ENCODE measurements at regions not wholly inside any gene's neighbourhood (a gene's known extent, or its start where the extent isn't known, plus 50 kb on each side); places are given as distances from the start of the nearest gene placed in this dataset.
"Not testable (repeated sequence)": the region's sequence is repeated elsewhere in the genome, so short reads cannot be mapped to it uniquely, and the experiment has no call there.

DNA sequence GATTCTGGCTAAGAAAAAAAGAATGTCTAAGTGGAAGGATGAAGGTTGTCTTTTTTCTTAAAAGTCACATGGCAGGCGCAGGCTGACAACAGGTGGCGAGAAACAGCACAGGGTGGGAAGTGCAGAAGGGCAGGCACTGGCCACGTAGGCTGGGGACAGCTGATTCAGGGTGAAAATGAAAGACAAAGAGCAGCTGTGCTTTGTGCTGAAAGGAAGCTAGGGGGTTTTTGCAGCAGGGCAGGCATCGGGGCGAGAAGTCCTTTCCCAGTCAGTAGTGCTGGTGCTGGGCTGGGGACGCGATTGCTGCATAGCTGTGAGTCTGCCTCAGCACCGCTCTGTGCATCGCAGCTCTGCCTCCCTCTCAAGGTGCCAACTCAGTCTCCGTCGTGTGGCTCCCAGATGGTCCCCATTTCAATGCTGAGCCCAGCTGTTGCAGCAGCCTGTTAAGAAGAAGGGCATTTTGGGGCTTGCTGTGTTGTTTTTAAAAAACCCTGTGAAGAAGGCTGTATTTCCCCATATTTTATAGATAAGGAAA, 183.1 kb upstream of the CCL2 start:
- DNase-seq, result no peak
- TF ChIP-seq POLR2A (IDR thresholded peaks at IDR 0.05), result no peak
- TF ChIP-seq, protein P1, sequence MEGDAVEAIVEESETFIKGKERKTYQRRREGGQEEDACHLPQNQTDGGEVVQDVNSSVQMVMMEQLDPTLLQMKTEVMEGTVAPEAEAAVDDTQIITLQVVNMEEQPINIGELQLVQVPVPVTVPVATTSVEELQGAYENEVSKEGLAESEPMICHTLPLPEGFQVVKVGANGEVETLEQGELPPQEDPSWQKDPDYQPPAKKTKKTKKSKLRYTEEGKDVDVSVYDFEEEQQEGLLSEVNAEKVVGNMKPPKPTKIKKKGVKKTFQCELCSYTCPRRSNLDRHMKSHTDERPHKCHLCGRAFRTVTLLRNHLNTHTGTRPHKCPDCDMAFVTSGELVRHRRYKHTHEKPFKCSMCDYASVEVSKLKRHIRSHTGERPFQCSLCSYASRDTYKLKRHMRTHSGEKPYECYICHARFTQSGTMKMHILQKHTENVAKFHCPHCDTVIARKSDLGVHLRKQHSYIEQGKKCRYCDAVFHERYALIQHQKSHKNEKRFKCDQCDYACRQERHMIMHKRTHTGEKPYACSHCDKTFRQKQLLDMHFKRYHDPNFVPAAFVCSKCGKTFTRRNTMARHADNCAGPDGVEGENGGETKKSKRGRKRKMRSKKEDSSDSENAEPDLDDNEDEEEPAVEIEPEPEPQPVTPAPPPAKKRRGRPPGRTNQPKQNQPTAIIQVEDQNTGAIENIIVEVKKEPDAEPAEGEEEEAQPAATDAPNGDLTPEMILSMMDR (IDR thresholded peaks at IDR 0.05), result no peak
- intact Hi-C loops (cut with DNase I), result no loop called here

GRCh38 chr17:34075076-34075475, 180.0 kb upstream of the CCL2 start:
- no peak overlapping the region for H3K27ac ChIP-seq
- TF ChIP-seq, protein P1 (IDR thresholded peaks at IDR 0.05), result no peak
- TF ChIP-seq POLR2A (IDR thresholded peaks at IDR 0.05), result no peak
- intact Hi-C loops (cut with DNase I), result no loop called here
- H3K9me3 ChIP-seq, result no peaks in the 10 kb centered on the region
- H3K4me1 ChIP-seq, result no peaks in the 10 kb centered on the region
- no peak overlapping the region for H3K4me3 ChIP-seq (replicated peaks in 1 of 3)
- no peaks in the 10 kb centered on the region for H3K27me3 ChIP-seq
- no peak for DNase-seq
- WGBS, 2 donors, result 90 to 91% methylated on average over 5 of the region's 5 CpGs
- H3K36me3 ChIP-seq, result no peaks in the 10 kb centered on the region

More for the DNA sequence above, 183.1 kb upstream of the CCL2 start:
- no peak overlapping the region for H3K4me3 ChIP-seq (replicated peaks in 1 of 3)
- H3K4me1 ChIP-seq, result no peaks in the 10 kb centered on the region
- no peak overlapping the region for H3K27ac ChIP-seq
- no peaks in the 10 kb centered on the region for H3K36me3 ChIP-seq
- H3K27me3 ChIP-seq, result no peaks in the 10 kb centered on the region
- WGBS, 2 donors, result 82 to 88% methylated on average over 11 of the region's 11 CpGs
- H3K9me3 ChIP-seq, result no peaks in the 10 kb centered on the region

GRCh38 chr17:34076743-34077631, 178.1 kb upstream of the CCL2 start:
- no peaks in the 10 kb centered on the region for H3K4me1 ChIP-seq
- no peaks in the 10 kb centered on the region for H3K36me3 ChIP-seq
- TF ChIP-seq, protein P1 (IDR thresholded peaks at IDR 0.05), result no peak
- TF ChIP-seq POLR2A (IDR thresholded peaks at IDR 0.05), result no peak
- no peaks in the 10 kb centered on the region for H3K27me3 ChIP-seq
- no peak overlapping the region for H3K4me3 ChIP-seq (replicated peaks in 1 of 3)
- no peak overlapping the region for H3K27ac ChIP-seq
- WGBS, 2 donors, result 43 to 66% methylated on average over 13 to 16 of the region's 16 CpGs
- no peaks in the 10 kb centered on the region for H3K9me3 ChIP-seq
- intact Hi-C loops (cut with DNase I), result no loop called here
- DNase-seq, result no peak

- no peaks in the 10 kb centered on the region for H3K36me3 ChIP-seq
- no peak overlapping the region for H3K4me3 ChIP-seq (replicated peaks in 1 of 3)
- H3K27ac ChIP-seq, result no peak overlapping the region
- 51 to 63% methylated on average over 3 of the region's 3 CpGs for WGBS, 2 donors
- intact Hi-C loops (cut with DNase I), result no loop called here
- TF ChIP-seq, protein P1 (IDR thresholded peaks at IDR 0.05), result peak in 2 of 6 experiments; percentile 16 to 42
- no peak for TF ChIP-seq POLR2A (IDR thresholded peaks at IDR 0.05)
- no peak for DNase-seq
- H3K9me3 ChIP-seq, result no peaks in the 10 kb centered on the region
- H3K27me3 ChIP-seq, result no peaks in the 10 kb centered on the region
- H3K4me1 ChIP-seq, result no peaks in the 10 kb centered on the region
Measured at GRCh38 chr17:34081269-34081668, 173.8 kb upstream of the CCL2 start.

GRCh38 chr17:34082404-34082803, 172.7 kb upstream of the CCL2 start:
- Histone ChIP-seq H3K27me3 (no peaks in the 10 kb centered on the region), H3K27ac (no peak overlapping the region), H3K36me3 (no peaks in the 10 kb centered on the region), H3K4me1 (no peaks in the 10 kb centered on the region), H3K9me3 (no peaks in the 10 kb centered on the region), H3K4me3 (replicated peaks in 1 of 3) (no peak overlapping the region)
- no peak for DNase-seq
- no peak for TF ChIP-seq POLR2A (IDR thresholded peaks at IDR 0.05)
- TF ChIP-seq, protein P1 (IDR thresholded peaks at IDR 0.05), result no peak
- intact Hi-C loops (cut with DNase I), result no loop called here
- 64 to 72% methylated on average over 3 of the region's 3 CpGs for WGBS, 2 donors

DNA sequence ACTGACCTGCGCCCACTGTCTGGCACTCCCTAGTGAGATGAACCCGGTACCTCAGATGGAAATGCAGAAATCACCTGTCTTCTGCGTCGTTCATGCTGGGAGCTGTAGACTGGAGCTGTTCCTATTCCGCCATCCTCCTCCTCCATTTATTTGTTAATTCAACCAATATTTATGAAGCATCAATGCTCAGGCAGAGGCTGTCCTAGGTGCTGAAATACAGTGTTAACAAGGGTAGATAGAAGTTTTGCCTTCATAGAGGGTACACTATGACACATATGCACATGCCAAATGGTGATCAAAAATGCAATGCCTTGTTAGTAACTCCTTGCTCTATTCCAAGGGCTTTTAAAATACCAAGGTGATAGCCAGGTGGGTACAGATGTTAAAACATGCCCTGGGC, 166.0 kb upstream of the CCL2 start:
- DNase-seq; H3K27me3 ChIP-seq; intact Hi-C loops (cut with DNase I); H3K4me3 ChIP-seq (replicated peaks in 1 of 3); H3K4me1 ChIP-seq; H3K36me3 ChIP-seq; H3K9me3 ChIP-seq; H3K27ac ChIP-seq: not testable (repeated sequence)
- 95 to 98% methylated on average over 5 of the region's 5 CpGs for WGBS, 2 donors
